ENCODE measurements at regions not wholly inside any gene's neighbourhood (a gene's known extent, or its start where the extent isn't known, plus 50 kb on each side); places are given as distances from the start of the nearest gene placed in this dataset.
"Not testable (repeated sequence)": the region's sequence is repeated elsewhere in the genome, so short reads cannot be mapped to it uniquely, and the experiment has no call there.

- not testable (repeated sequence) for DNase-seq (ENCODE audit: low spot score)
Observed at GRCh38 chrX:27156921-27157320, 306.2 kb downstream of the PPP4R3C start.

DNA sequence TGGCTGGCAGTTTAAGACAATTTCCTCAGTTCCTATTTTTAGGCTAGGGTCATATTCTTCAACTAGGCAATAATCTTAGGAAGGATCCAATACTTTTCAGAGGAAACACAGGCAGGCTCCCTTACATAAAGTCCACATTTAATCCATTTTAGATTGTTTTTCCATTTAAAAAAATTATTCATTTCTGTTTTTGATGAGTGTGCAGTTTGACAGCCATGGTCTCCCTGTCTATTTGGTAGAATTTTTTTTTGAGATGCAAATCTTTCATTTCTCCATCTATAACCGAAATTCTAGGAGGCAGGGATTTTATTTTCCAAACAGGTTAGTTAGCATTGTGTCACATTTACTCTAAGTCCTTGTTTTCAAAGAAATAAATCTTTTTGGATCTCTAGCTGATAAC, 326.8 kb downstream of the PPP4R3C start:
- DNase-seq (ENCODE audit: low spot score): no peak

DNA sequence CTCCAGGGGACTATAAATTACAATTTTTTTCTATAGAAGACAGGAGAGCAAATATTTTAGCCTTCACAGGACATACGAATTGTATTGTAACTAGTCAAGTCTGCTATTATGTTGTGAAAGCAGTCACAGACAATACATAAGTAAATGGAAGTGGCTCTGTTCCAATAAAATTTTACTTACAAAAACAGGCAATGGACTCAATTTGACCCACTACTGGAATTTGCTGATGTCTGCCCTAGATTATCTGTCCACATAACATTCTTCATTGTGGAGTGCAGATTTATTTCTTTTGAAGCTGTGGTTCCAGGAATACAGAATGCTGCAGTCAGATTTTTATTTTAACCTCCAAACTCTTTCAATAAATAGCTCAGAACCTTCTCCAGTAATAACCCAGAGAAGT, 330.3 kb downstream of the PPP4R3C start:
- no peak for DNase-seq (ENCODE audit: low spot score)

GRCh38 chrX:27087176-27087575, 376.0 kb downstream of the PPP4R3C start:
- DNase-seq (ENCODE audit: low spot score): not testable (repeated sequence)

GRCh38 chrX:27086237-27086636, 376.9 kb downstream of the PPP4R3C start:
- no peak for DNase-seq (ENCODE audit: low spot score)

- no peak for DNase-seq (ENCODE audit: low spot score)
Observed at GRCh38 chrX:27085346-27085745, 377.8 kb downstream of the PPP4R3C start.

GRCh38 chrX:27078371-27078770, 384.8 kb downstream of the PPP4R3C start:
- no peak for DNase-seq (ENCODE audit: low spot score)

DNA sequence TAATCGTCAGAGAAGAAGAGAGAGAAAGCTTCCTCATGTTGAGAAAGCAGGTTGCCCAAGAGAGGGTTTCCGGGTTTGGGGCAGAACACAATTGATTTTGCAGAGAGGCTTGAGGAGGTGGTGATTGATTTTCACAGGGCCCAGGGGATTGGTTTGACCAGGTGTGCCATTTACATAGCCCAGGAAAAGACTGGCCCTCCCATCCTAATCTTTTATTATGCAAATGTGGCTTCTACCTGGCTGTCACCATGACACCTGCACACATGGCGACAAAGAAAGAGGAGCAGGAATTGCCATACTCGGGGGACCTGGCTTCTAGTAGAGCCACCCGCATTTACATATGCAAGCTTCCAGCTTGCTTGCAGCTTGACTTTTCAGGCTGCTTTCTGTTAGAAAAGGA, 405.3 kb downstream of the PPP4R3C start:
- no peak for DNase-seq (ENCODE audit: low spot score)

DNA sequence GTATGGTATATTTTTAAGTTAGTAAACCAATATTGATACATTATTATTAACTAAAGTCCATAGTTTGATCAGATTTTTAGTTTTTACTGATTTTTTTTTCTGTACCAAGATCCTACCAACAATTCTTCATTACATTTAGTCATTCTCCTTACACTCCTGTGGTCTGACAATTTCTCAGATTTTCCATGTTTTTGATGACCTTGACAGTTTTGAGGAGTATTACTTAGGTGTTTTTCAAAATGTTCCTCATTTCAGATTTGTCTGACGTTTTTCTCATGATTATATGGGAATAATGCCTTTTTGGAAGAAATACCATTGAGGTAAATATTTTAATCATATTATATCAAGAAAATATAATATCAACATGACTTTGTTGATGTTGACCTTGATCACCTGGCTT, 423.8 kb downstream of the PPP4R3C start:
- no peak for DNase-seq (ENCODE audit: low spot score)

GRCh38 chrX:27008486-27008885, 454.7 kb downstream of the PPP4R3C start:
- DNase-seq (ENCODE audit: low spot score): no peak

DNA sequence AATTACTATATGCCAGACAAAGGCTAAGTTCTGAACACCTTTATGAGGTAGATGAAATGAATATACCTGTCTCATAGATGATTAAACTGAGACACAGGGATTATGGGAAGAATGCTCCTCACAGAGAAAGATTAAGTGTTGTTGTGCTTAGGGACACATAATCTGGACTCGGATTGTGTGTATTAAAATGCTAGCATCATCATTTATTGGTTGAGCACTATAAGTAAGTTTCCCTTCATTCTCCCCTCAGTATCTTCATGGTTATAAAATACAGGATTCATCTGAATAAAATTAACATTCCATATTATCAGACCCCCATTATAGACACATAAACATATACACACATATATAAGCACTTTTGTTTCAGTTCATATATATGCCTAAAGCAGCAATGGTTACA, 463.5 kb downstream of the PPP4R3C start:
- DNase-seq (ENCODE audit: low spot score): no peak

DNA sequence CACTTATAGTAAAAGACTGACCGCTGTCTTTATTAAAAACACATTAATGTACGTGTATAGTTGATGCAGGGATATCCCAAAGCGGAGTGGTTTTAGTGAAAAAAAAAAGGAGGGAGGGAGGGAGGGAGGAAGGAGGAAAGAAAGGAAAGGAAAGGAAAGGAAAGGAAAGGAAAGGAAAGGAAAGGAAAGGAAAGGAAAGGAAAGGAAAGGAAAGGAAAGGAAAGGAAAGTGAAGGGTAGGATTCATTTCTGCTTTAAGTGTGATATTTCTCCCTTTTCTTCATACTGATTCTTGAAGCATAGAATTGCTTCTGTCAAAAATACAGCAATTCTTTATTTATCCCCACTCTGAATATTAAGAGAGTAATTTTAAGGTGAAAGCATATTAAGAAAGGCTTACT, 504.9 kb downstream of the PPP4R3C start:
- no peak for DNase-seq (ENCODE audit: low spot score)

GRCh38 chrX:26954029-26954428, 509.1 kb downstream of the PPP4R3C start:
- no peak for DNase-seq (ENCODE audit: low spot score)

DNA sequence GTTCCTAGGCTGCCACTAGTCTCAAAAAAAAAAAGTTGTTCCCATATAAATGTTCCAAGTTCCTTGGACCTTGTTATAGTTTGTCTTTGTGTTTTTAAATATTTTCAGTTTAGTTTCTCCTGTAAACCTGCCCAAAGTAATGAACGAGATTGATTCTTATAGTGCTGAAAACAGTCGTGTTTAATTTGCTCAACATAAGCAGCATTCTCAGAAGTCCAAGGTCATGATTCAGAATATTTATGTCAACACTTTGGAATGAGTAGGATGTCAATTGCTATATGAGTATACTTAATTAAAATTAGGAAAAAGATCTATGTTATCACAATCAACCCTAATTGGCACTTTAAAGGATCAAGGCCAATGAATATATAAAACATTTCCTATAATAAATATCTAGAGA, 510.9 kb downstream of the PPP4R3C start:
- no peak for DNase-seq (ENCODE audit: low spot score)

DNA sequence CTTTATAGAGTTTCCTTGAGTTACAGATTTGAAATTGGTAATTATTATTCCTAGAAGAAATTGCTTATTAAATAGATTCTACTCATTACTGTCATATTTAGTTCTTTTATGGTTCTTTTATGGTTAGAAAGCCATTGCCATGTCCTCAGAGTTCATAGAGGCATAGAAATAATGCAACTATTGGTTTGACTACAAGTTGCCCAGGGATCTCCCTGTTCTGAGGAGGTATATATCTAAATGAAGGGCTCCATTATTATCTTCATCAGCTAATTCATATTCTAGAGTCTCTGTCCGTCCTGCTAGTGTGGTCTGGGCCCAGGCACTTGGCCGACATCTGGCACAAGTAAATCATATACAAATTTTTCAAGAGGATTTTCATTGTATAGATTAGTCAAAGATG, 535.7 kb downstream of the PPP4R3C start:
- no peak for DNase-seq (ENCODE audit: low spot score)

DNA sequence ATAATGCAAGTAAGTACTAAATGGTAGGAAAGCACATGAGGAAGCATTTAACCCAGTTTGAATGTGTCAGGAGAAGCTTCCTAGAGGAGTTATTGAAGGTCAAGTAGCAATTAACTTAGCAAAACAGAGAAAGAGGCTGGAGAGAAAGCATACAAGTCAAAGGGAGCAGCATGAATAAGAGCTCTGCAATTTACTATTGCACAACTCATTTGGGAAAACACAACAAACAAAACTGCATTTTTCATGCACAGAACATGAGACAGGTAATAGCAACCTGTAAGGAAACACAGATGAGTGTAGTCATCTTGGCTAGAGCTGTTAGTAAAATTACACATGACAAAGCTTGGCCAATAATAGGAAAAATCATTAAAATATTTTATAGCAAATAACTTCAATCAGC, 538.1 kb downstream of the PPP4R3C start:
- no peak for DNase-seq (ENCODE audit: low spot score)

GRCh38 chrX:26922278-26922677, 540.9 kb downstream of the PPP4R3C start:
- no peak for DNase-seq (ENCODE audit: low spot score)

GRCh38 chrX:26918631-26919030, 544.5 kb downstream of the PPP4R3C start:
- peak; percentile 30 for DNase-seq (ENCODE audit: low spot score)

- DNase-seq (ENCODE audit: low spot score): no peak
Observed at GRCh38 chrX:26916991-26917390, 546.1 kb downstream of the PPP4R3C start.

DNA sequence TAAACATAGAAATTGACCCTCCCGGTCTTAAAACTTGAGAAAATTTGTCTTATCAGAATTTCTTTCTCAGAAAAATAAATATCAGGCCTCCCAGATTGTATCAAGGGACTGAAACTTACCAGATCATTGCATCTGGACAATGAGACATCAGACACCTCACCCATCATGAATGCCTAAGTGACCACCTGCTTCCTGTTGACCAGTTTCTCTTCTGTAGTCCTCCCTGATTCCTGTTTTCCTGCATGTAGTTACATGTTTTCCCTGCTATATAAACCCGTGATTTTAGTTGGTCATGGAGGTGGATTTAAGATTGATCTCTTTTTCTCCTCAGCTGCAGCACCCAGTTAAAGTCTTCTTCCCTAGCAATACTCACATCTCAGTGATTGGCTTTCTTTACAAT, 548.1 kb downstream of the PPP4R3C start:
- no peak for DNase-seq (ENCODE audit: low spot score)

DNA sequence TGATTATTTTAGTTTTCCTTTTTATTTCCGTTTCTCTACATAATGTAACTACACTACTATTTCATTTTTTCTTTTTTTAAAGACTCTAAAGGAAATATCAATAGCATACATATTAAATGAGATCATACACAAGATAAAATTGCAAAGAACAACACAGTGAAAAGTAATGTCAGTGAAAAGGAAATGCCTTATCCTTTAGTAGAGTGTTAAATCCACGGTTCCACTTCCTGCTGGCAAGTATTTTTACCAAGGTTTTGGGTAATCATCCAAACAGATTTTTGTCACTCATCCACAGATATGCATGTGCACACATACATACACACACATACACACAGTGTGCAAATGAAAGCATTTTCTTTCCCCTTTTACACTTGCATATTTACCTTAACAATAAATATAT, 548.9 kb downstream of the PPP4R3C start:
- no peak for DNase-seq (ENCODE audit: low spot score)

GRCh38 chrX:26911785-26912184, 551.4 kb downstream of the PPP4R3C start:
- not testable (repeated sequence) for DNase-seq (ENCODE audit: low spot score)

GRCh38 chrX:26909728-26910127, 553.4 kb downstream of the PPP4R3C start:
- no peak for DNase-seq (ENCODE audit: low spot score)

DNA sequence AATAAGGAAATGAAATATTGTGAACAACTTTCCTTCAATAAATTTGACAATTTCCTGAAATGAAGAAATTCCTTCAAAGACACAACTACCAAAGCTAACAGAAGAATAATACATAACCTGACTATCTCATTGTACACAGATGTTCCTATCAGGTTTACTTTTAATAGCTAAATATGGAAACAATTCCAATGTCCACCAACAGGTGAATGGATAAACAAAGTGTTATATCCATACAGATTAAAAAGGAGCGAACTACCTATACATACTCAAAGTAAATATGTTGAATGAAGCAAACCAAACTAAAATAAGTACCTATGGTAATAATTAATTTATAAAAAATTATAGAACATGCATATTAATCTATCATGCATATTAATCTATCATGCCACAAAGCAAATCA, 554.9 kb downstream of the PPP4R3C start:
- no peak for DNase-seq (ENCODE audit: low spot score)

GRCh38 chrX:26889574-26889973, 573.6 kb downstream of the PPP4R3C start:
- DNase-seq (ENCODE audit: low spot score): no peak

All from activated CD4-positive, alpha-beta T cell treated with anti-CD3 and anti-CD28 coated beads, Interleukin-2, Interleukin-4, amounts not matched to agents 100 ng/mL and 50 ng/mL, durations not matched to agents 16 hours and 8 hours (primary cell).